ENCODE measurements at regions not wholly inside any gene's neighbourhood (a gene's known extent, or its start where the extent isn't known, plus 50 kb on each side); places are given as distances from the start of the nearest gene placed in this dataset.

- TF ChIP-seq CTCF (IDR thresholded peaks at IDR 0.05; ENCODE audit: insufficient read depth, low read depth, low read length) (no peak), EZH2 (IDR thresholded peaks at IDR 0.05; ENCODE audit: insufficient read depth, low read length) (no peak)
Measured at GRCh38 chr12:87642245-87642644, 387.0 kb downstream of the C12orf50 start.

Measured in astrocyte (in vitro differentiated cells and primary cell).